Erythroblast (primary cell): ENCODE measurements at regions not wholly inside any gene's neighbourhood (a gene's known extent, or its start where the extent isn't known, plus 50 kb on each side); places are given as distances from the start of the nearest gene placed in this dataset.

Experiments used
- GATA1 ChIP-seq: IDR thresholded peaks from 2 replicates; pipeline ENCODE4 v1.6.1; 2011; ENCODE audit warnings: low read depth, mild to moderate bottlenecking, control low read depth, low read length, moderate library complexity
- POLR2A ChIP-seq: IDR thresholded peaks from 2 replicates; pipeline ENCODE4 v1.6.1; 2011; ENCODE audit warnings: mild to moderate bottlenecking, low read length

GRCh38 chr2:14143435-14143834 lies 489.1 kb upstream of the LRATD1 start:
- TF ChIP-seq POLR2A (no peak), GATA1 (no peak)
